Vagina (tissue), 2 donors: ENCODE measurements at regions not wholly inside any gene's neighbourhood (a gene's known extent, or its start where the extent isn't known, plus 50 kb on each side); places are given as distances from the start of the nearest gene placed in this dataset.

Source experiments
- POLR2A ChIP-seq, 2 donors: fragments of 450-650 bp; IDR thresholded peaks; one replicate each; pipeline ENCODE4 v1.6.1; 2017; ENCODE audit warnings: antibody characterized with exemption in 2 of 2, mild to moderate bottlenecking in 2 of 2, moderate library complexity in 2 of 2
- POLR2AphosphoS5 ChIP-seq, 2 donors: sonication (generic); formaldehyde crosslinking; IDR thresholded peaks; one replicate each; pipeline ENCODE4 v1.9.0; 2017; ENCODE audit warnings: antibody characterized with exemption in 2 of 2, mild to moderate bottlenecking in 2 of 2, low read depth in 1 of 2; ENCODE audit not compliant: insufficient read depth in 1 of 2
- TF ChIP-seq, protein P1 (sequence below), 3 experiments: fragments of 450-650 bp in 2 of 3; fragments of 200-600 bp in 1 of 3; sonication (generic) in 1 of 3; IDR thresholded peaks; one replicate each; pipeline ENCODE4 v1.5.1; 2017 to 2019; ENCODE audit warnings: antibody characterized with exemption in 3 of 3, mild to moderate bottlenecking in 2 of 3, moderate library complexity in 2 of 3

DNA sequence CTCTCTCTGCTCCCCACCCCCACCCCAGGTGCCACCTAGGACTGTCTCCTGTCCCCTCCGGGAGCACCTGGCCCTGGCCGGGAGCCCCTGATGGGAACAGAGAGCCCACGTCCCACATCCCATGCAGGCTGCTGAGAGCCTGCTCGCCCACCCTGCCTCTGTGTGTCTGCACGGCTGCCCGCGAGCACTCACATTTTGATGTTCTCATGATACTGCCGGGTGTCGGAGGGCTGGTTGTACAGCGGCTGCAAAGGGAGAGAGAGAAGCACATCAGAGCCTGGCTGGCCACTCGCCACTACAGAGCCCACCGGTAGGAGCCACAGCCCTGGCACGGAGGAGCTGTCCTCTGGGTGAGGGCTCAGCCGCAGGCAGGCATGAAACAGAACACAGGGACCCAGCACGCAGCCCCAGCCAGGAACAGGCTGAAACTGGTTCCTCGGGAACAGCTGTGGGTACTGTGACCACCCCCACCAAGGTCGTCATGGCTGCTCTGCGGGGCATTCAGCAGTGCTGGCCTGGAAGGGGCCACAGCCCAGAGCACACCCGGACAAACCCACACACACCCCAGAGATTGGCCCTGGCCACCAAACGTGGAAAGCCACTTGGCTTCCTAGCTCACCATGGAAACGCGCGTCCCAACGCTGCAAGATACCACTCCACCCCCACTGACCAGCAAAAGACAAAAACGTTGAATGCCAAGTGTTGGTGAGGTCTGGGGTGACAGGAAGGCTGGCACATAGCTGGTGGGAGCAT is 117.6 kb downstream of the NCOR2 start:
- TF ChIP-seq, protein P1, sequence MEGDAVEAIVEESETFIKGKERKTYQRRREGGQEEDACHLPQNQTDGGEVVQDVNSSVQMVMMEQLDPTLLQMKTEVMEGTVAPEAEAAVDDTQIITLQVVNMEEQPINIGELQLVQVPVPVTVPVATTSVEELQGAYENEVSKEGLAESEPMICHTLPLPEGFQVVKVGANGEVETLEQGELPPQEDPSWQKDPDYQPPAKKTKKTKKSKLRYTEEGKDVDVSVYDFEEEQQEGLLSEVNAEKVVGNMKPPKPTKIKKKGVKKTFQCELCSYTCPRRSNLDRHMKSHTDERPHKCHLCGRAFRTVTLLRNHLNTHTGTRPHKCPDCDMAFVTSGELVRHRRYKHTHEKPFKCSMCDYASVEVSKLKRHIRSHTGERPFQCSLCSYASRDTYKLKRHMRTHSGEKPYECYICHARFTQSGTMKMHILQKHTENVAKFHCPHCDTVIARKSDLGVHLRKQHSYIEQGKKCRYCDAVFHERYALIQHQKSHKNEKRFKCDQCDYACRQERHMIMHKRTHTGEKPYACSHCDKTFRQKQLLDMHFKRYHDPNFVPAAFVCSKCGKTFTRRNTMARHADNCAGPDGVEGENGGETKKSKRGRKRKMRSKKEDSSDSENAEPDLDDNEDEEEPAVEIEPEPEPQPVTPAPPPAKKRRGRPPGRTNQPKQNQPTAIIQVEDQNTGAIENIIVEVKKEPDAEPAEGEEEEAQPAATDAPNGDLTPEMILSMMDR (IDR thresholded peaks at IDR 0.05), result no peak
- no peak for TF ChIP-seq POLR2AphosphoS5 (IDR thresholded peaks at IDR 0.05; ENCODE audit: insufficient read depth in 1 of 2, low read depth in 1 of 2)
- no peak for TF ChIP-seq POLR2A (IDR thresholded peaks at IDR 0.05)
